ENCODE measurements at regions not wholly inside any gene's neighbourhood (a gene's known extent, or its start where the extent isn't known, plus 50 kb on each side); places are given as distances from the start of the nearest gene placed in this dataset.

DNA sequence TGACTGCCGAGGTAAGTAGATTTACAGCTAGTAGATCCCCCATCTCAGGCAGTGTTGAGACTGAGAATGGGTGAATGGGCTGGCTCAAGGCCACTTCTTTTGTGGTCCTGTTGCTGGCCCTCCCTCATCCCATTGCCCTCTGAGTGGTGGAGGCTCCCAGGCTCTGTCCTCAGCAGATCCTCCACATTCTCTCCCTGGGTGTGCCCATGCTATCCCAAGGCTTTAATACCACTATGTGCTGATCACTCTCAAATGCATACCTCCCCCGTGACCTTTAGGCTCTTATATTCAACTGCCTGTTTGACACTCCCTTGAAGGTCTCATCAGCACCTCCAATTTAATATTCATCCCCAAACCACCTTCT, 271.8 kb downstream of the GLI2 start:
- Histone ChIP-seq H3K9me3 (ENCODE audit: low read length) (no peaks in the 10 kb centered on the region), H3K9me2 (ENCODE audit: insufficient read depth, low read length) (no peaks in the 10 kb centered on the region), H3K79me2 (replicated peaks; ENCODE audit: insufficient read depth, low read length) (no peaks in the 10 kb centered on the region), H4K20me1 (ENCODE audit: insufficient read depth) (no peaks in the 10 kb centered on the region), H2AFZ (ENCODE audit: low read depth, low read length) (no peak overlapping the region), H3K4me2 (ENCODE audit: low read length) (no peak overlapping the region), H3K4me3 (ENCODE audit: low read length) (no peak overlapping the region), H3K27ac (ENCODE audit: low read length) (no peak overlapping the region), H3K9ac (ENCODE audit: low read length) (no peak overlapping the region), H3K27me3 (ENCODE audit: insufficient read depth, low read depth, low read length) (no peaks in the 10 kb centered on the region), H3K36me3 (ENCODE audit: insufficient read depth, low read length) (no peaks in the 10 kb centered on the region), H3F3A (ENCODE audit: insufficient read depth, low read length, poor library complexity, severe bottlenecking) (no peaks in the 10 kb centered on the region)
- TF ChIP-seq, protein P1, sequence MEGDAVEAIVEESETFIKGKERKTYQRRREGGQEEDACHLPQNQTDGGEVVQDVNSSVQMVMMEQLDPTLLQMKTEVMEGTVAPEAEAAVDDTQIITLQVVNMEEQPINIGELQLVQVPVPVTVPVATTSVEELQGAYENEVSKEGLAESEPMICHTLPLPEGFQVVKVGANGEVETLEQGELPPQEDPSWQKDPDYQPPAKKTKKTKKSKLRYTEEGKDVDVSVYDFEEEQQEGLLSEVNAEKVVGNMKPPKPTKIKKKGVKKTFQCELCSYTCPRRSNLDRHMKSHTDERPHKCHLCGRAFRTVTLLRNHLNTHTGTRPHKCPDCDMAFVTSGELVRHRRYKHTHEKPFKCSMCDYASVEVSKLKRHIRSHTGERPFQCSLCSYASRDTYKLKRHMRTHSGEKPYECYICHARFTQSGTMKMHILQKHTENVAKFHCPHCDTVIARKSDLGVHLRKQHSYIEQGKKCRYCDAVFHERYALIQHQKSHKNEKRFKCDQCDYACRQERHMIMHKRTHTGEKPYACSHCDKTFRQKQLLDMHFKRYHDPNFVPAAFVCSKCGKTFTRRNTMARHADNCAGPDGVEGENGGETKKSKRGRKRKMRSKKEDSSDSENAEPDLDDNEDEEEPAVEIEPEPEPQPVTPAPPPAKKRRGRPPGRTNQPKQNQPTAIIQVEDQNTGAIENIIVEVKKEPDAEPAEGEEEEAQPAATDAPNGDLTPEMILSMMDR (IDR thresholded peaks at IDR 0.05; ENCODE audit: poor library complexity, severe bottlenecking): no peak
- no peak for TF ChIP-seq RAD21 (conservative IDR thresholded peaks at IDR 0.05)
- no peak for TF ChIP-seq EZH2 (IDR thresholded peaks at IDR 0.05; ENCODE audit: borderline replicate concordance, insufficient read depth, low read length, poor library complexity, severe bottlenecking)
- no peak for TF ChIP-seq MXI1 (conservative IDR thresholded peaks at IDR 0.05; ENCODE audit: poor library complexity, severe bottlenecking)

DNA sequence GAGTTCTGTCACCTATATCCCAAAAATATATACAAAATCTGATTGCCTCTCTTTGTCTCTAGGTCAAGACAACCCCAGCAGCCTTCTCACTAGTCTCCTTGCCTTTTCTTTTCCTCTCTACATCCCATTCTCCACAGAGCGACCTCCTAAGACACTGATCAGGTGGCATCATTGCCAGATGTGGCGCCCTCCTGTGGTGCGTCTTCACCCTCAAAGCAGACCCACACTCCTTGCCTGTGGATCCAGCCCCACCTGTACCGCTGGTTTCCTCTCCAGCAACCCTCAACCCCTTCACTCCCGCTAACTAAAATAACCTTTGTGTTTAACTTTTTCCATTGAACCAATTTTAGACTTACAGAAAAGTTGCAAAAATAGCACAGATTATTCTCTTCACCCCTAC, 273.3 kb downstream of the GLI2 start:
- H3K9me3 ChIP-seq (ENCODE audit: low read length): no peaks in the 10 kb centered on the region
- H2AFZ ChIP-seq (ENCODE audit: low read depth, low read length): no peak overlapping the region
- no peaks in the 10 kb centered on the region for H3F3A ChIP-seq (ENCODE audit: insufficient read depth, low read length, poor library complexity, severe bottlenecking)
- no peaks in the 10 kb centered on the region for H3K79me2 ChIP-seq (replicated peaks; ENCODE audit: insufficient read depth, low read length)
- H3K27me3 ChIP-seq (ENCODE audit: insufficient read depth, low read depth, low read length): no peaks in the 10 kb centered on the region
- H3K4me3 ChIP-seq (ENCODE audit: low read length): no peak overlapping the region
- H4K20me1 ChIP-seq (ENCODE audit: insufficient read depth): no peaks in the 10 kb centered on the region
- no peak overlapping the region for H3K27ac ChIP-seq (ENCODE audit: low read length)
- no peaks in the 10 kb centered on the region for H3K9me2 ChIP-seq (ENCODE audit: insufficient read depth, low read length)
- no peaks in the 10 kb centered on the region for H3K36me3 ChIP-seq (ENCODE audit: insufficient read depth, low read length)
- H3K9ac ChIP-seq (ENCODE audit: low read length): no peak overlapping the region
- TF ChIP-seq EP300 (conservative IDR thresholded peaks at IDR 0.05; ENCODE audit: poor library complexity, severe bottlenecking) (no peak), EZH2 (IDR thresholded peaks at IDR 0.05; ENCODE audit: borderline replicate concordance, insufficient read depth, low read length, poor library complexity, severe bottlenecking) (no peak), MXI1 (conservative IDR thresholded peaks at IDR 0.05; ENCODE audit: poor library complexity, severe bottlenecking) (no peak), POLR2AphosphoS5 (IDR thresholded peaks at IDR 0.05) (no peak)
- TF ChIP-seq, protein P2, sequence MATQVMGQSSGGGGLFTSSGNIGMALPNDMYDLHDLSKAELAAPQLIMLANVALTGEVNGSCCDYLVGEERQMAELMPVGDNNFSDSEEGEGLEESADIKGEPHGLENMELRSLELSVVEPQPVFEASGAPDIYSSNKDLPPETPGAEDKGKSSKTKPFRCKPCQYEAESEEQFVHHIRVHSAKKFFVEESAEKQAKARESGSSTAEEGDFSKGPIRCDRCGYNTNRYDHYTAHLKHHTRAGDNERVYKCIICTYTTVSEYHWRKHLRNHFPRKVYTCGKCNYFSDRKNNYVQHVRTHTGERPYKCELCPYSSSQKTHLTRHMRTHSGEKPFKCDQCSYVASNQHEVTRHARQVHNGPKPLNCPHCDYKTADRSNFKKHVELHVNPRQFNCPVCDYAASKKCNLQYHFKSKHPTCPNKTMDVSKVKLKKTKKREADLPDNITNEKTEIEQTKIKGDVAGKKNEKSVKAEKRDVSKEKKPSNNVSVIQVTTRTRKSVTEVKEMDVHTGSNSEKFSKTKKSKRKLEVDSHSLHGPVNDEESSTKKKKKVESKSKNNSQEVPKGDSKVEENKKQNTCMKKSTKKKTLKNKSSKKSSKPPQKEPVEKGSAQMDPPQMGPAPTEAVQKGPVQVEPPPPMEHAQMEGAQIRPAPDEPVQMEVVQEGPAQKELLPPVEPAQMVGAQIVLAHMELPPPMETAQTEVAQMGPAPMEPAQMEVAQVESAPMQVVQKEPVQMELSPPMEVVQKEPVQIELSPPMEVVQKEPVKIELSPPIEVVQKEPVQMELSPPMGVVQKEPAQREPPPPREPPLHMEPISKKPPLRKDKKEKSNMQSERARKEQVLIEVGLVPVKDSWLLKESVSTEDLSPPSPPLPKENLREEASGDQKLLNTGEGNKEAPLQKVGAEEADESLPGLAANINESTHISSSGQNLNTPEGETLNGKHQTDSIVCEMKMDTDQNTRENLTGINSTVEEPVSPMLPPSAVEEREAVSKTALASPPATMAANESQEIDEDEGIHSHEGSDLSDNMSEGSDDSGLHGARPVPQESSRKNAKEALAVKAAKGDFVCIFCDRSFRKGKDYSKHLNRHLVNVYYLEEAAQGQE (IDR thresholded peaks at IDR 0.05; ENCODE audit: borderline replicate concordance): no peak
- no peak overlapping the region for H3K4me2 ChIP-seq (ENCODE audit: low read length)

DNA sequence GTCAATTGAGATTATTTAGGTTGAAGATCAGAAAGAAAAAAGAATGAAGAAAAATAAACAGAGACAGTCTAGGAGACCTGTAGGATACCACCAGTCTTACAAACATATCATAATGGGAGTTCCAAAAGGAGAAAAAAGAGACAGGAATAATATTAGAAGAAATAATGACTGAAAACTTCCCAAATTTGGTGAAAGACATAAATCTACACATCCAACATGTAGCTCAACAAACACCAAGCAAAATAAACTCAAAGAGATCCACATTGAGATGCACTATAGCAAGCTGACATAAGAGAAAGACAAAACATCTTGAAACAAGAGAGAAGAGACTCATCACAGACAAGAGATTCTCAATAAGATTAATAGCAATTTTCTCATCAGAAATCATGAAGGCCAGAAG, 274.0 kb downstream of the TFCP2L1 start:
- Histone ChIP-seq H3K27me3 (ENCODE audit: insufficient read depth, low read depth, low read length) (no peaks in the 10 kb centered on the region), H3K36me3 (ENCODE audit: insufficient read depth, low read length) (no peaks in the 10 kb centered on the region), H3K9ac (ENCODE audit: low read length) (no peak overlapping the region), H3K27ac (ENCODE audit: low read length) (no peak overlapping the region), H4K20me1 (ENCODE audit: insufficient read depth) (no peaks in the 10 kb centered on the region), H2AFZ (ENCODE audit: low read depth, low read length) (no peak overlapping the region), H3F3A (ENCODE audit: insufficient read depth, low read length, poor library complexity, severe bottlenecking) (no peaks in the 10 kb centered on the region), H3K4me2 (ENCODE audit: low read length) (no peak overlapping the region), H3K4me3 (ENCODE audit: low read length) (no peak overlapping the region), H3K9me2 (ENCODE audit: insufficient read depth, low read length) (no peaks in the 10 kb centered on the region), H3K9me3 (ENCODE audit: low read length) (no peaks in the 10 kb centered on the region), H3K79me2 (replicated peaks; ENCODE audit: insufficient read depth, low read length) (no peaks in the 10 kb centered on the region)
- TF ChIP-seq POLR2AphosphoS5 (IDR thresholded peaks at IDR 0.05): no peak
- no peak for TF ChIP-seq RAD21 (conservative IDR thresholded peaks at IDR 0.05)
- TF ChIP-seq, protein P2 (IDR thresholded peaks at IDR 0.05; ENCODE audit: borderline replicate concordance): no peak
- no peak for TF ChIP-seq MXI1 (conservative IDR thresholded peaks at IDR 0.05; ENCODE audit: poor library complexity, severe bottlenecking)
- no peak for TF ChIP-seq SMC3 (conservative IDR thresholded peaks at IDR 0.05; ENCODE audit: poor library complexity)
- TF ChIP-seq, protein P1 (IDR thresholded peaks at IDR 0.05; ENCODE audit: poor library complexity, severe bottlenecking): no peak
- TF ChIP-seq EZH2 (IDR thresholded peaks at IDR 0.05; ENCODE audit: borderline replicate concordance, insufficient read depth, low read length, poor library complexity, severe bottlenecking): no peak
- no peak for TF ChIP-seq TAF1 (IDR thresholded peaks at IDR 0.05; ENCODE audit: low read depth)
- no peak for TF ChIP-seq EP300 (conservative IDR thresholded peaks at IDR 0.05; ENCODE audit: poor library complexity, severe bottlenecking)

Measured in neural cell (in vitro differentiated cells).